Tibial artery (tissue), 4 donors: ENCODE measurements at regions not wholly inside any gene's neighbourhood (a gene's known extent, or its start where the extent isn't known, plus 50 kb on each side); places are given as distances from the start of the nearest gene placed in this dataset.

Experiments
- DNase-seq, 2 donors: peaks; one replicate each; pipeline ENCODE4 v3.0.0-alpha.2; 2019
- H3K27ac ChIP-seq, 2 donors: fragments of 200-600 bp; sonication (generic) in 1 of 2; 1 replicate in 1 of 2; 2 replicates in 1 of 2; pipeline ENCODE4 v1.5.1; 2018 to 2019; ENCODE audit warnings: mild to moderate bottlenecking in 1 of 2
- H3K27me3 ChIP-seq, 2 donors: fragments of 200-600 bp; sonication (generic) in 1 of 2; one replicate each; pipeline versions ENCODE4 v1.5.1 to v1.6.0; 2016 to 2019
- H3K36me3 ChIP-seq, 3 donors: fragments of 200-600 bp; sonication (generic) in 2 of 3; one replicate each; pipeline ENCODE4 v1.5.1; 2016 to 2019; ENCODE audit warnings: mild to moderate bottlenecking in 2 of 3
- H3K4me1 ChIP-seq, 4 donors: fragments of 200-600 bp; sonication (generic) in 2 of 4; 1 replicate in 3 of 4; 2 replicates in 1 of 4; pipeline ENCODE4 v1.5.1; 2016 to 2019
- H3K4me3 ChIP-seq, 2 donors: fragments of 200-600 bp; sonication (generic) in 1 of 2; 1 replicate in 1 of 2; 2 replicates in 1 of 2; pipeline ENCODE4 v1.5.1; 2018 to 2019; ENCODE audit warnings: mild to moderate bottlenecking in 2 of 2
- H3K9me3 ChIP-seq, 3 donors: fragments of 200-600 bp; sonication (generic) in 1 of 3; one replicate each; pipeline ENCODE4 v1.5.1; 2016 to 2019
- intact Hi-C: fragments of 100-400 bp; cut with DNase I; formaldehyde crosslinking; loops from one replicate; pipeline ENCODE4 v1.15.0; 2023; ENCODE audit warnings: low total_unique reads
- TF ChIP-seq, protein P1 (sequence below), 2 experiments: fragments of 200-600 bp in 1 of 2; fragments of 450-650 bp in 1 of 2; IDR thresholded peaks; one replicate each; pipeline ENCODE4 v1.5.1; 2017 to 2019; ENCODE audit warnings: antibody characterized with exemption in 2 of 2, mild to moderate bottlenecking in 1 of 2, moderate library complexity in 1 of 2

DNA sequence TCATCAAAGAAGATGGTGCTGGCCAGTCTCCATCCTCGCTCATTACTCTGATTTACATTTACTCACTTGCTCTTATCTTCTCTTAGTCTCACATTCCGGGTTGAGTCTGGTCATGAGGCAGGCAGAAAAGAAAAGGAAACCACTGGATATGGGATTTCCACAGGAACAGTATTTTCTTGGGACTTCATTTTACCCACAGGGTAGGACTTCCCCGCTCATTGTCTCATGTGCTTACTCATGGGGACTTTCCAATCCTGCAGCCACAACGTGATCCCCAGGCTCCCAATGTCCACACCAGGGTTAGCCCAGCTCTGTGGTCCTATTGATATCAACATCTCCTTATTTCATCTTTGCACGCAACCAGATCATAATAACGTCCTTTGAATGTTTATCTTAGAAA, 373.8 kb downstream of the TMEM182 start:
- H3K4me3 ChIP-seq, result no peak overlapping the region
- DNase-seq, result no peak
- no peak overlapping the region for H3K27ac ChIP-seq
- no peaks in the 10 kb centered on the region for H3K4me1 ChIP-seq
- intact Hi-C loops, result no loop called here
- TF ChIP-seq, protein P1, sequence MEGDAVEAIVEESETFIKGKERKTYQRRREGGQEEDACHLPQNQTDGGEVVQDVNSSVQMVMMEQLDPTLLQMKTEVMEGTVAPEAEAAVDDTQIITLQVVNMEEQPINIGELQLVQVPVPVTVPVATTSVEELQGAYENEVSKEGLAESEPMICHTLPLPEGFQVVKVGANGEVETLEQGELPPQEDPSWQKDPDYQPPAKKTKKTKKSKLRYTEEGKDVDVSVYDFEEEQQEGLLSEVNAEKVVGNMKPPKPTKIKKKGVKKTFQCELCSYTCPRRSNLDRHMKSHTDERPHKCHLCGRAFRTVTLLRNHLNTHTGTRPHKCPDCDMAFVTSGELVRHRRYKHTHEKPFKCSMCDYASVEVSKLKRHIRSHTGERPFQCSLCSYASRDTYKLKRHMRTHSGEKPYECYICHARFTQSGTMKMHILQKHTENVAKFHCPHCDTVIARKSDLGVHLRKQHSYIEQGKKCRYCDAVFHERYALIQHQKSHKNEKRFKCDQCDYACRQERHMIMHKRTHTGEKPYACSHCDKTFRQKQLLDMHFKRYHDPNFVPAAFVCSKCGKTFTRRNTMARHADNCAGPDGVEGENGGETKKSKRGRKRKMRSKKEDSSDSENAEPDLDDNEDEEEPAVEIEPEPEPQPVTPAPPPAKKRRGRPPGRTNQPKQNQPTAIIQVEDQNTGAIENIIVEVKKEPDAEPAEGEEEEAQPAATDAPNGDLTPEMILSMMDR (IDR thresholded peaks at IDR 0.05), result no peak
- no peaks in the 10 kb centered on the region for H3K27me3 ChIP-seq
- H3K9me3 ChIP-seq, result no peaks in the 10 kb centered on the region
- no peaks in the 10 kb centered on the region for H3K36me3 ChIP-seq

DNA sequence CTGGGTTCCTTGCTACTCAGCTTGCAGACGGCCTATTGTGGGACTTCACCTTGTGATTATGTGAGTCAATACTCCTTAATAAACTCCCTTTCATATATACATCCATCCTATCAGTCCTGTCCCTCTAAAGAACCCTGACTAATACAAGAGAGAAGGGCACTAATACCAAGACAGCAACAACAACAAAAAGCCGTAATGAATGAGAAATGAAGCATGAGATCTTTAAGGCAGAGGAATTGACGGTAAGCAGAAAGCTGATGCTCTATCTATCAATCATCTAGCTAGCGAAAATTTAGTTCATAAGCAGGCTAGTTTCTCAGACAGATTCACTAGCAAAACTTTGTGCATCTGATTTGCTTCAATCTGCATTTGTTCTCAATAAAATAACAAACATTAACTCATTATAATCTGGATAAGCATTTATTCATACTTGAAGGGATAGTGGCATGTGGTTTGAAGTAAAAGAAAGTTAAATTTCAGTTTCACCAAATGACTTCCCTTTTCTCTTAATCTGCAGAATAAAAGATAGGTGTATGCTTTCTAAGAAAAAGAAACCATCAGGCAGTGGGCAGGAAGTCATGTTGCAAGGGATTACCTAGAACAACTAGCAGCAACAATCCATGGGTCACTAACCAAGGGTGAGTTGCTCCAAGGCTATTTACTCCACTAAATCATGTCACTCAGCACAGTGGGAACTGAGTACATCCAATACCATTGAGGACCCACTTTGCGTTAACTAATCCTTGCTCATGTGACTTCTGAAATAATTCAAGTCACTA, 376.5 kb downstream of the TMEM182 start:
- no peaks in the 10 kb centered on the region for H3K27me3 ChIP-seq
- intact Hi-C loops, result no loop called here
- TF ChIP-seq, protein P1 (IDR thresholded peaks at IDR 0.05), result no peak
- no peak overlapping the region for H3K4me3 ChIP-seq
- no peak for DNase-seq
- no peak overlapping the region for H3K27ac ChIP-seq
- H3K36me3 ChIP-seq, result no peaks in the 10 kb centered on the region
- no peaks in the 10 kb centered on the region for H3K4me1 ChIP-seq
- no peaks in the 10 kb centered on the region for H3K9me3 ChIP-seq

DNA sequence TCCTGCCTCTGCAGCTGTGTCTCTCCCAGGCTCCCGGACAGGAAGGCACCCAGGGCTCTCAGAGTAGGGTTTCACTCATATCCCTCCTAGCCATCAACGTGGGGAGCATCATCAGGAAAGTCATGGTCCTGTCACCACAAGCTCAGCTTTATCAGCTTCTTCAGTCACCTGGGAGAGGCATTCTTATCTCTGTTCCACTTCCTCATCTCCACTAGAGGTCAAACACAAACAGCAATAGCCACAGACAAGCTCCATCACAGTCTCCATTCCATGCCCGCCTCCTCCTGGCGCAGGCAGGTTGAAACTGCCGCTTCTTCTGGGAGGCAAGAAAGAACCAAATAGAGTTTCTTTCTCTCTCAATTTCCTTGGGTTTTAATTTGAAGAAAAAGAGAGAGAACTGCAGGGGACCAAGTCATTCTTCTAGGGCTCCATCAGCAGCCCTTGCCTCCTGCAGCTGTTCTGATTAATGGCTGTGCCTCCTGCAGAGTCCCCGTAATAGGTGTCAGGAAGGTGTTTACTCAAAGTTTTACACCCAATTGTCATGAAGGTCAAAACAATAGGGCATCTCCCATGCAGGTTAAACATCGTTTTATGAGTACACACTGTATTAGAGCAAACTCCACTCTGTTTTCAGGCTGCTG, 377.9 kb downstream of the TMEM182 start:
- DNase-seq, result no peak
- intact Hi-C loops, result no loop called here
- TF ChIP-seq, protein P1 (IDR thresholded peaks at IDR 0.05), result no peak
- no peak overlapping the region for H3K4me3 ChIP-seq
- no peaks in the 10 kb centered on the region for H3K4me1 ChIP-seq
- H3K9me3 ChIP-seq, result no peaks in the 10 kb centered on the region
- no peaks in the 10 kb centered on the region for H3K27me3 ChIP-seq
- no peak overlapping the region for H3K27ac ChIP-seq
- no peaks in the 10 kb centered on the region for H3K36me3 ChIP-seq

DNA sequence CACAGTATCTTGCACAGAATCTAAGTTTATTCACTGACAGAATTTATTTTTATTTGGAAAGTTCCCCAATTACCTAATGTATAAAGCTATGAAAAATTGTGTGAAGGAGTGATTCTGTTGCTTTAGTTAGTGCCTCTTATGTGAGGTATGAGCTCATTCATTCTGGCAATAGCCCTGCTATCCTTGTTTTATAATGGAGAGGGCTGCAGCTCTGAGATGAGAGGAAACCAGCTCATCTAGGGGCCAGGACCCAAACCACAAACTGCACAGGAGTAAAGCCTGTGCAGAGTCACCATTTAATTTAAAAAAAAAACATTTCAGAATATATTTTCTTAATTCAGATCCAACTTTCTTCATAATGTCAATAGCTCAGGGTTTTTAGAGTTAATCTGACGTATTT, 383.0 kb downstream of the TMEM182 start:
- Histone ChIP-seq H3K36me3 (no peaks in the 10 kb centered on the region), H3K27ac (no peak overlapping the region), H3K4me3 (no peak overlapping the region), H3K27me3 (no peaks in the 10 kb centered on the region), H3K9me3 (no peaks in the 10 kb centered on the region), H3K4me1 (no peaks in the 10 kb centered on the region)
- TF ChIP-seq, protein P1 (IDR thresholded peaks at IDR 0.05), result no peak
- intact Hi-C loops, result no loop called here
- DNase-seq, result no peak

DNA sequence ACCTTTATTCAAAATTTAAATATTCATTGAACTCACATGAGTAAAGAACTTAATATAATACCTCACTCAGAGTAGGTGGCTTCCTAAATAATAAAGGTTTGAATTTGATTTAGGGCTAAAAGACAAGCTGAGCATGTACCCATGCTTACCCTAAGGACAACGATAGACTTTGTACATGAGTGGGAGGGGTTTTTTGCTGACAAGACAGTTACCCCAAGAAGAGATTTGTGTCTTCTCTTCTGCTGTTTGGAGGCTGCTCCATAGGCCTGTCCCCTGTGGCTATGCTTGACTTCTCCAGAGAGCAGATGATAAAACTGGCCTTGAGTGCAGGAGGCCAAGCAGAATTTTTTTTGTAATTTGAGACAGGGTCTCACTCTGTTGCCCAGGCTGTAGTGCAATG, 383.9 kb downstream of the TMEM182 start:
- TF ChIP-seq, protein P1 (IDR thresholded peaks at IDR 0.05), result no peak
- H3K27me3 ChIP-seq, result no peaks in the 10 kb centered on the region
- DNase-seq, result no peak
- no peaks in the 10 kb centered on the region for H3K4me1 ChIP-seq
- intact Hi-C loops, result no loop called here
- no peaks in the 10 kb centered on the region for H3K36me3 ChIP-seq
- H3K4me3 ChIP-seq, result no peak overlapping the region
- H3K27ac ChIP-seq, result no peak overlapping the region
- H3K9me3 ChIP-seq, result no peaks in the 10 kb centered on the region
